H1 (cell line): ENCODE measurements at regions not wholly inside any gene's neighbourhood (a gene's known extent, or its start where the extent isn't known, plus 50 kb on each side); places are given as distances from the start of the nearest gene placed in this dataset.

Source experiments
- CTCF ChIA-PET: fragments of 300-600 bp; sonication (Branson Sonifier 250); formaldehyde crosslinking; loops from one replicate; lab custom pipeline; 2021; ENCODE audit not compliant: partially characterized antibody; lab: Charles Lee
- POLR2A ChIA-PET: fragments of 300-600 bp; sonication (Branson Sonifier 250); formaldehyde crosslinking; loops from one replicate; lab custom pipeline; 2021; ENCODE audit warnings: inconsistent platforms; ENCODE audit not compliant: partially characterized antibody; lab: Charles Lee
- DNase-seq, 2 experiments: peaks; one replicate each; pipeline versions ENCODE4 v3.0.0 to v3.0.0-alpha.2; 2010 to 2022; ENCODE audit warnings: low spot score in 2 of 2, low read depth in 1 of 2, mixed read lengths in 1 of 2
- FAIRE-seq: peaks from 2 replicates; lab custom pipeline; 2011; peaks lifted over from hg19 to GRCh38; lab: Jason Lieb, UNC
- H2AFZ ChIP-seq: 2 replicates; pipeline ENCODE4 v1.8.1; 2012; ENCODE audit warnings: low read length, inconsistent platforms
- H2AK5ac ChIP-seq: 2 replicates; pipeline ENCODE4 v1.6.1; 2013; ENCODE audit warnings: low read depth, low read length
- H2BK120ac ChIP-seq: replicated peaks from 2 replicates; pipeline ENCODE3; 2013; ENCODE audit warnings: low read depth, low read length, inconsistent platforms
- H2BK12ac ChIP-seq: 2 replicates; pipeline ENCODE4 v1.6.1; 2013; ENCODE audit warnings: low read depth, low read length
- H2BK15ac ChIP-seq: 2 replicates; pipeline ENCODE4 v1.6.1; 2013; ENCODE audit warnings: low read length
- H2BK20ac ChIP-seq: 2 replicates; pipeline ENCODE4 v1.6.1; 2013; ENCODE audit warnings: low read length
- H2BK5ac ChIP-seq: 2 replicates; pipeline ENCODE4 v1.6.1; 2013; ENCODE audit warnings: low read depth, low read length
- H3K14ac ChIP-seq: 2 replicates; pipeline ENCODE4 v1.6.1; 2013; ENCODE audit warnings: inconsistent platforms; ENCODE audit not compliant: insufficient read length
- H3K18ac ChIP-seq: 2 replicates; pipeline ENCODE4 v1.6.1; 2013; ENCODE audit warnings: low read length; ENCODE audit errors: extremely low read depth
- H3K23ac ChIP-seq: 2 replicates; pipeline ENCODE4 v1.6.1; 2013; ENCODE audit warnings: inconsistent platforms; ENCODE audit not compliant: insufficient read length
- H3K23me2 ChIP-seq: 2 replicates; pipeline ENCODE4 v1.6.1; 2013; ENCODE audit warnings: low read depth, low read length
- H3K27ac ChIP-seq: 2 replicates; pipeline ENCODE4 v1.6.1; 2011; ENCODE audit warnings: low read depth, low read length, inconsistent platforms
- H3K27me3 ChIP-seq, 4 experiments: replicated peaks in 1 of 4; 1 replicate in 1 of 4; 2 replicates in 3 of 4; pipeline versions ENCODE4 v1.6.1 to v1.8.1; 2011 to 2013; ENCODE audit warnings: low read length in 3 of 4, mild to moderate bottlenecking in 3 of 4, inconsistent platforms in 2 of 4, mixed read lengths in 2 of 4, moderate library complexity in 1 of 4; ENCODE audit not compliant: control insufficient read depth in 3 of 4, insufficient read depth in 3 of 4; ENCODE audit errors: extremely low read depth in 1 of 4
- H3K36me3 ChIP-seq, 4 experiments: 2 replicates each; pipeline versions ENCODE4 v1.6.1 to v1.8.1; 2011 to 2013; ENCODE audit warnings: mild to moderate bottlenecking in 4 of 4, low read length in 3 of 4, moderate library complexity in 2 of 4, control low read depth in 1 of 4, inconsistent platforms in 1 of 4; ENCODE audit not compliant: insufficient read depth in 4 of 4, control insufficient read depth in 2 of 4
- H3K4ac ChIP-seq: replicated peaks from 2 replicates; pipeline ENCODE3; 2013; ENCODE audit warnings: low read length, low read depth, mixed read lengths, inconsistent platforms; ENCODE audit not compliant: insufficient read length
- H3K4me1 ChIP-seq, 4 experiments: replicated peaks in 1 of 4; 1 replicate in 1 of 4; 2 replicates in 3 of 4; pipeline versions ENCODE4 v1.6.1 to v1.8.1; 2011 to 2013; ENCODE audit warnings: low read length in 3 of 4, inconsistent platforms in 2 of 4, mixed read lengths in 1 of 4; ENCODE audit not compliant: insufficient read depth in 4 of 4, control insufficient read depth in 3 of 4
- H3K4me2 ChIP-seq, 2 experiments: 2 replicates each; pipeline versions ENCODE4 v1.6.1 to v1.8.1; 2011 to 2013; ENCODE audit warnings: low read depth in 2 of 2, low read length in 2 of 2, control low read depth in 1 of 2, inconsistent platforms in 1 of 2, mild to moderate bottlenecking in 1 of 2; ENCODE audit not compliant: insufficient read depth in 1 of 2
- H3K4me3 ChIP-seq, 4 experiments: fragments of 200-600, 300-600 bp in 1 of 4; sonication (generic), shearing (Covaris generic), sonication (Bioruptor Twin) in 1 of 4; 2 replicates each; pipeline versions ENCODE4 v1.5.1 to v1.8.1; 2011 to 2016; ENCODE audit warnings: low read length in 4 of 4, low read depth in 3 of 4, control low read depth in 2 of 4, inconsistent platforms in 2 of 4, mild to moderate bottlenecking in 2 of 4, mixed read lengths in 1 of 4, moderate library complexity in 1 of 4; ENCODE audit not compliant: insufficient read depth in 2 of 4; ENCODE audit errors: extremely low read depth in 1 of 4
- H3K56ac ChIP-seq: replicated peaks from 2 replicates; pipeline ENCODE3; 2013; ENCODE audit warnings: low read depth, mild to moderate bottlenecking, mixed read lengths, low read length, inconsistent platforms; ENCODE audit not compliant: insufficient read length
- H3K79me1 ChIP-seq: 2 replicates; pipeline ENCODE4 v1.6.1; 2013; ENCODE audit warnings: low read depth, low read length, control low read depth
- H3K79me2 ChIP-seq, 2 experiments: 2 replicates each; pipeline versions ENCODE4 v1.6.1 to v1.8.1; 2012 to 2013; ENCODE audit warnings: low read length in 2 of 2, mild to moderate bottlenecking in 2 of 2, inconsistent platforms in 1 of 2; ENCODE audit not compliant: insufficient read depth in 2 of 2, control insufficient read depth in 1 of 2
- H3K9ac ChIP-seq, 4 experiments: replicated peaks in 1 of 4; 1 replicate in 1 of 4; 2 replicates in 3 of 4; pipeline versions ENCODE4 v1.6.1 to v1.8.1; 2011 to 2013; ENCODE audit warnings: low read depth in 3 of 4, low read length in 3 of 4, control low read depth in 2 of 4, mild to moderate bottlenecking in 2 of 4, moderate library complexity in 2 of 4, inconsistent platforms in 1 of 4; ENCODE audit errors: extremely low read depth in 1 of 4
- H3K9me3 ChIP-seq, 2 experiments: 2 replicates each; pipeline versions ENCODE4 v1.6.1 to v1.8.1; 2012 to 2013; ENCODE audit warnings: mild to moderate bottlenecking in 2 of 2, moderate library complexity in 2 of 2, control low read depth in 1 of 2, inconsistent platforms in 1 of 2, low read depth in 1 of 2, low read length in 1 of 2, mixed read lengths in 1 of 2; ENCODE audit not compliant: insufficient read depth in 2 of 2
- H4K20me1 ChIP-seq, 2 experiments: replicated peaks in 1 of 2; 2 replicates each; pipeline versions ENCODE3 to v1.8.1; 2011 to 2013; ENCODE audit warnings: inconsistent platforms in 2 of 2, low read length in 2 of 2, mild to moderate bottlenecking in 1 of 2; ENCODE audit not compliant: insufficient read depth in 2 of 2, control insufficient read depth in 1 of 2
- H4K5ac ChIP-seq: 2 replicates; pipeline ENCODE4 v1.6.1; 2013; ENCODE audit warnings: low read length, low read depth, mixed read lengths, inconsistent platforms; ENCODE audit not compliant: insufficient read length
- H4K8ac ChIP-seq: 2 replicates; pipeline ENCODE4 v1.8.0; 2013; ENCODE audit warnings: mild to moderate bottlenecking, moderate library complexity, low read length, inconsistent platforms; ENCODE audit not compliant: insufficient read depth; ENCODE audit errors: extremely low read depth
- H4K91ac ChIP-seq: replicated peaks from 2 replicates; pipeline ENCODE3; 2013; ENCODE audit warnings: low read length, mixed read lengths, inconsistent platforms; ENCODE audit not compliant: insufficient read length
- SIN3A ChIP-seq, 2 experiments: IDR thresholded peaks in 1 of 2; conservative IDR thresholded peaks in 1 of 2; 2 replicates each; pipeline ENCODE4 v1.6.1; 2011 to 2012; ENCODE audit warnings: low read length in 2 of 2, improper control_type of control experiment in 1 of 2, low read depth in 1 of 2, mild to moderate bottlenecking in 1 of 2
- WGBS, 2 experiments: shearing (Covaris generic) in 1 of 2; methylation state at CpG; one replicate each; pipeline versions ENCODE4 v1.1.6 to v1.1.7; 2013 to 2015; ENCODE audit warnings: low lambda C conversion rate in 2 of 2, mixed read lengths in 2 of 2, inconsistent platforms in 1 of 2, low coverage in 1 of 2, missing lambda C conversion rate in 1 of 2; ENCODE audit not compliant: insufficient replicate concordance in 2 of 2, insufficient coverage in 1 of 2, insufficient read length in 1 of 2; ENCODE audit errors: extremely low coverage in 1 of 2, missing lambda C conversion rate in 1 of 2; 5-methylcytosine and 5-hydroxymethylcytosine counted together

- Histone ChIP-seq H3K79me2 (no peaks in the 10 kb centered on the region), H2BK20ac (no peak overlapping the region), H3K4me2 (no peak overlapping the region), H3K23me2 (no peaks in the 10 kb centered on the region), H4K8ac (no peak overlapping the region), H3K14ac (no peak overlapping the region), H3K4me1 (no peaks in the 10 kb centered on the region), H2BK15ac (no peak overlapping the region), H2BK120ac (no peak overlapping the region), H2AK5ac (no peak overlapping the region), H3K36me3 (no peaks in the 10 kb centered on the region), H3K18ac (no peak overlapping the region), H3K79me1 (no peaks in the 10 kb centered on the region), H3K9ac (no peak overlapping the region), H3K9me3 (no peaks in the 10 kb centered on the region), H4K5ac (no peak overlapping the region), H3K23ac (no peak overlapping the region), H3K27me3 (no peaks in the 10 kb centered on the region), H3K4me3 (no peak overlapping the region), H2BK5ac (no peak overlapping the region), H4K20me1 (no peaks in the 10 kb centered on the region), H2AFZ (no peak overlapping the region), H3K27ac (no peak overlapping the region), H3K56ac (no peak overlapping the region), H3K4ac (no peak overlapping the region), H4K91ac (no peak overlapping the region), H2BK12ac (no peak overlapping the region)
- FAIRE-seq (no peak), DNase-seq (no peak)
- CTCF ChIA-PET = no interaction called here
- no peak for TF ChIP-seq SIN3A (conservative IDR thresholded peaks at IDR 0.05 in 1 of 2, IDR thresholded peaks at IDR 0.05 in 1 of 2; ENCODE audit: low read depth in 1 of 2, low read length in 2 of 2)
- POLR2A ChIA-PET = no interaction called here
- 94% methylated on average over 1 of the region's 1 CpG; no CpG with 5 or more reads in 1 of the 2 experiments for WGBS, 2 experiments
Measured at GRCh38 chr1:176382163-176382562, 80.8 kb upstream of the PAPPA2 start.
